HG03175 (cell line): ENCODE measurements at regions not wholly inside any gene's neighbourhood (a gene's known extent, or its start where the extent isn't known, plus 50 kb on each side); places are given as distances from the start of the nearest gene placed in this dataset.
A peak's percentile ranks its signal among the peaks of the same experiment; 100 is the strongest.
"Not testable (repeated sequence)": the region's sequence is repeated elsewhere in the genome, so short reads cannot be mapped to it uniquely, and the experiment has no call there.

Experiments
- ATAC-seq: cut with Tn5 transposase; IDR thresholded peaks from one replicate; pipeline ENCODE4 v1.9.1; 2021; ENCODE audit warnings: mild to moderate bottlenecking, moderate library complexity; ENCODE audit not compliant: unreplicated experiment

DNA sequence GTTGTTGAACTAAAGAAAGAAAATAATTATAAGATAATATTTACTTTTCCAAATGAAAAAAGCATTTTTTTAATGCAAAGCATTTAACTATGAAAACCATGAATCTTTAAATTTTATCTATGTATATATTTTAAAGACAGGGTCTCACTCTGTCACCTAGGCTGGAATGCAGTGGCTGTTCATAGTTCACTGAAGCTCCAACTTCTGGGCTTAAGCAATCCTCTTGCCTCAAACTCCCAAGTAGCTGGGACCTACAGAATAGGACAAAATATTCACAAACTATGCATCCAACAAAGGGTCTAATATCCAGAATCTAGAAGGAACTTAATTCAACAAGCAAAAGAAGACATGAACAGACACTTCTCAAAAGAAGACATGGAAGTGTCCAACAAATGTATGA lies 55.9 kb upstream of the ALB start:
- ATAC-seq, result no peak

DNA sequence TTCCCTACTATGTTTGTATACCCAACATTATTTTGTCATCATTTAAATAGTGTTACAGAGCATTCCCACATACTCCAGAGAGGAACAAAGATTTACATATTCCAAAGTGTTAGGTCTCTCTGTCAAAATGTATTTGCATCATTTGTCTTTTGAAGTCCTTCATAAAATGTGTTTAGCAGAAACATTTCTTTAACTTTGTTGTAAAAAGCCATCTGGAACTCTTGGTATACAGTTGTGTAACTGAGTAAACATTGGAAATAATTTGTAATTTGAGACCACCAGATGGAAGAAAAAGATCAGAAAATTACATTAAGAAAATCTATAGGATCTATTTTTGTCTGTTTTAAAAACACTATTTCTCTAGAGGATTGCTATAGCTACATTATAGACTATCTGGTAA lies 56.6 kb upstream of the ALB start:
- ATAC-seq, result no peak

DNA sequence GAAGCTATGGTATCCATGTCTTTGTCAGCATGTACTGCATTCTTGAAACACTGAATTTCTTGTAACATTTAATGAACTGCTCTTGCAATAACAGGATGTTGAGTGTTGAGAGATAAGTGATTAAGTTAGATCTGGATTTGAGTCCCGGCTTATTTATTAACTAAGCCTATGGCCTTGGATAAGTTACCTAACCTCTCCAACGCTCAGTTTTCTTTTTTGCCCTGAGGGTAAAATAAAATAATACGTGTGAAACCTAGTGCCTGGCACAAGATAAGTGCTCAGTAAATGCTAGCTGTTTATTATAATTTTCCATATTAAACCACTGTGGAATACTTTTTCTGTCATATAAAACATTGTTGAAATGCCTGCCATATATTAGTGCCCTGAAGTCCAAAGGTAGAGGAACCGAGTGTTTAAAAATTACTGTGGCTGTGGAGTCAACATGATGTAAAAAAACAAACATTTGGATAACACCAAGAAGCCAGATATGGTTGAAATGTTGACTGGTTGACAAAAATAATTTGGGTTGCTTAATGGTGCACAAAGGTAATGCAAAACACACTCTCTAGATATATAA lies 58.6 kb upstream of the ALB start:
- ATAC-seq, result no peak

DNA sequence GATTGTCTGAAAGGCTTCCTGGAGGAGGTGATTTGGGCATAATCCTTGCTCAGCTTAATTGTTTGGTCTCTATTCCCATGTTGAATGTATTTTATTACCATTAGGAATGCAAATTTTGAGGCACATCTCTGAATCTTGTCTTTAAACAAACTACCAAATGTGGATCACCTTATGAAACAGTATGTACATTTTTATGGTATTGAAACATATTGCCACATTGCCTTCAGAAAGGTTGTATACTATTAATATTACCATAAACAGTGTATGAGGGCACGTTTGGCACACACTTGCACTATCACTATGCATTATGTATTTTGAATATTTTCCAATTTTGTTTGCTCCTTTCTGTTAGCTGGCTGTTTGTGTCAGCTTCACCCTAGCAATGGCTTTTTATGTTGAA lies 60.0 kb upstream of the ALB start:
- ATAC-seq, result no peak

DNA sequence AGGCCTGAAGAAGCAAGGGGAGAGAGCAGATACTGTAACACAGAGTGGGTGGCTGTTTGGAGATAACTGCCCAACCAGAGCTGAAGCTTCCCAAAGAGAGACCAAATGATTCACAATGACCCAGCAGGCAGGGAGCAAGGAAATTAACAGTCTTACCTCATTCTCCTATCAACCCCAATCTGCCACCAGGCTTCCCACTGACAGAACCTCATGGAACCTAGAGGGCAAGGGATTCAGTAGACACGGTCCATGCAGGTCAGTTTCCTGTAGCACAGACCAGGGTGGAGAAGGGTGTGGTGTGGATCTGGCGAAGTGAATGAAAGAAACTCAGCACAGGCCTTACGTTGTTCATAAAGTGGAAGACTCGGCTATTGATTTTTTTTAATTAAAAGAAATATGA lies 60.7 kb upstream of the ALB start:
- no peak for ATAC-seq

DNA sequence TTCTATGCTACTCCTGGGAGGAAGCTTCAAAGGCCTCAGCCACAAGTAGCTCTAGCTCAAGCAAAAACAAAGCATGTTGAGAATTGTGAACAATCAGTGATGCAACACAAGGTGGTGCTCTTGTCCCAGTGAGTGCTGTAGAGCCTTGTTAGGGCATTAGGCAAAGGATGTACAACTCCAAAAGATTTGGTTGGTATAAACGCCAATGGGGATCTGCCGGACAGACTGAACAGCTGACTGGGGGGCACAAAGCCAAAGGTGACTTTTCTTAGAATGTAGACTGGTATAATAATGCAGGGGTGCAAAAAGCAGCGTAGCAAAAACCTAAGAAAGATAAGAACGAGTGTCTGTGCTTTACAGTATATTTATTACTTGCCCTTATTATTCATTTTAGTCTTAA lies 62.6 kb upstream of the ALB start:
- ATAC-seq, result peak; percentile 62

DNA sequence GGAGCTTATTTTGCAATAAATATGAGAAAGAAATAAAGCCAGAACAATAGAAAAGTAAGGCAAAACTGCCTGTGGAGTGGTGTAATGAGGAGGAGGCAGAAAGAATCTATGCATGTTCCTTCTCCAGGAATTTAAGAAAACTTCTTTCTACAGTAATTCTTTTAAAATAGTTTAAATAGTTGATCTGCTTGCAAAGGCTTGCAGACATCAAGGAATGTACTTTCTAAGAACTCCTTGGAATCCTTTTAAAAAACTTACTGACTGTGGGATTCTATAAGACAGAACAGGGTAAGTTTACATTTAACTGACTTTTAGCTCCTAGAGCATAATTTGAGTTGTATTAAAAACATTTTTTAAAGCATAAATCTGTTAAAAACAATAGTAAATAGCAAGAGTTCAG lies 63.2 kb upstream of the ALB start:
- no peak for ATAC-seq

DNA sequence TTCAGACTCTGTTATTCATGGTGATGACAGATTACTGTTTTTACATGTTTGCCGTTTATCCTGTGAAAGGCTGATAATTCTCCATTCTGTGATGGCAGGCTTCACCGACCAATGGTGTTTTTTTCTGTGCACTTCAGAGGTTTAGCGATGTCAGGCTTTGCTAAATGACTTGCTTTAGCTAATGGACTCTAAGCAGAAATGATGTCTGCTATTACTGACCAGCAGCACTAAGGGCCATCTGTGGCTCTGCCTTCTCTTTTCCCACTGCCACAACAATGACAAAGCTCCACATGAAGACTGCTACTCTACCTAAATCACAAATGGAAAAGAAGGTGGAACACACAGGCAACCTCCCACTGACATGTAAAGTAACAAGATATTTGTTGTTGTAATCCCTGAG lies 68.4 kb upstream of the ALB start:
- no peak for ATAC-seq

DNA sequence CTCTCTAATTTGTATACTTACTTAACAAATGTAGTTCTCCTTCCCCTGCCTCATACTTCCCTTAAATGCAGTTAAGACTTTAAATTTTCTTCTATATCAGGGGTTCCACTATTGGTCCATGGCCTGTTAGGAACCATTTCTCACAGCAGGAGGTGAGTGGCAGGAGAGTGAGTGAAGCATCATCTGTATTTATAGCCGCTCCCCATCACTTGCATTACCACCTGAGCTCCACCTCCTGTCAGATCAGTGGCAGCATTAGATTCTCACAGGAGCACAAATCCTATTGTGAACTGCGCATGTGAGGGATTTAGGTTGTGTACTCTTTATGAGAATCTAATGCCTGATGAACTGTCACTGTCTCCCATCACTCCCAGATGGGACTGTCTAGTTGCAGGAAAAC lies 72.1 kb upstream of the ALB start:
- ATAC-seq, result not testable (repeated sequence)

DNA sequence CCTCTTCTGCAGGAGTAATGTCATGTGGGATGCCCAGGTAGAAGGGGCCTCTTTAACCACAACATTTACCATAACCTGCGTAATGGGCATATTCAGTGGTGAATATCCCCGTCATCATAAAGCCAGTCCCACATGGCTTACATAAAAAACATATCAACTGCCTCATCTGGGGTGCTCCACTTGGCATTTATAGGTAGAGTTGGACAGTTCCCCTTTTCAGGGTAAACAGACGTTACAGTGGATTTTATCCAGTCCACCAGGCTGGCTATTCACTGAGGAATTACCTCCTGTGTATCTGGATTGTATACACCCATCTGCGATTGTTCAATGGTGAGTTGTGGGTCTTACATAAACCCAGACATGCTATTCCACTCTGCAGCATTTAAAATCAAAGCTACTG lies 70.7 kb upstream of the ANKRD17 start:
- ATAC-seq, result no peak

DNA sequence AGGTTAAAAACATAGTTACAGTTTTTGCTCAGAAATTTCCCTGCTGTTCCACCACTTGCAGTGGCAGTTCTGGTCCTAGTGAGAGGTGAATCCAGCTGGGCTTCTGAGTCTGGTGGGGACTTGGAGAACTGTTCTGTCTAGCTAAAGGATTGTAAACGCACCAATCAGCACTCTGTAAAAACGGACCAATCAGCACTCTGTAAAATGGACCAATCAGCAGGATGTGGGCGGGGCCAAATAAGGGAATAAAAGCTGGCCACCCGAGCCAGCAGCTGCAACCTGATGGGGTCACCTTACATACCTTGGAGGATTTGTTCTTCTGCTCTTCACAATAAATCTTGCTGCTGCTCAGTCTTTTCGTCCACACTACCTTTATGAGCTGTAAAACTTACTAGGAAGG lies 67.2 kb upstream of the ANKRD17 start:
- not testable (repeated sequence) for ATAC-seq

DNA sequence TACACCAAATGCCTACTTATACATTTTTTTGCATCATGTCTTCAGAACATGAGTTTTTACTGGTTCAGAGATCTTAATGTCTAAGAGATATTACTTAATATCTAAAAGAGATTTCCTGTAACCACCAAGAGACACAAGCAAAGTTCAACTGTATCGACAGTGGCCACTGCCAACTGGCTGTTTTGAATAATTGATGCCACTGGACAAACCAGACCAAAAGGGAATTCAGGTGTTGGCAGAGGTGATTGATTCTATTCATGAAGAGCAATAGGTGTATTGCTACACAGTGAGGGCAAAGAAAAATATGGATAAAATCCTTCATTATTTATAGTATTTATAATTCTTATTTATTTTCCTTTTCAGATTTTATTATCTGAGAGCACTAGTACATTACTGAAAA lies 58.5 kb upstream of the ANKRD17 start:
- ATAC-seq, result no peak

DNA sequence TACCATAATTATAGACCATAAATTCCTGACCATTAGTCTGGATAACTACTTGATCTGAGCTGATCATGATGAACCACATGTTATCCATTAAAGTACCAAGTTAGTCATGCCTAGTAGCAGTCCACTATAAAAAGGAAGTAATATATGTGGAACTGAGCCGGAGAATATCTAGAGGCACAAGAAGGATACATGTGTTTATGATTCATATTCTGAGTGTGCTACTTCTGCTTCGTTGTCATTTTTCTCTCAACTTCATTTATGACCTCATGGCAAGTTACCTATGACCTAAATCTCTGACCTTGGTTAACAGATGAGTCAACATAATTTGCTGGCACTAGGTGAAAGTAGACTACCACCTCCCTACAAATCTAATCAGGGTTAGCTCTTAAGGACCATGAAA lies 56.5 kb upstream of the ANKRD17 start:
- no peak for ATAC-seq

DNA sequence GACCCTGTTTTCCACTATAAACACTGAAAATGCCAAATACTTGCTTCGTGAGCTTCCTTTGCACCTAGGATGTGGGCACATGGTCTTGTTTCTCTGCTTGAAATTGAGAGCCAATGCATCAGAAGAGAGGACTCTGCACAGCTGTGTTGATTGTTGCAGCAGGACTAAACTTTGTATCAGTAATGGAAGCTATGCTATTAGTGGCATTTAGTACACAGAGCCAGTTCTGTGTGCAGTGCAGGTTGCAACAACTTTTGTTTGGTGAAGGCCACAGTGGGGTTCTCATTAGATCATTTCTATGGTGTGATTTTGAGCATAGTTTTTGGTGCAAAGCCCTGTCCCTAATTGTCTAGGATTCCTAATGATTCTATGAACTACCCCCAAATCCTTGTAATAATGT lies 54.4 kb upstream of the ANKRD17 start:
- ATAC-seq, result no peak

DNA sequence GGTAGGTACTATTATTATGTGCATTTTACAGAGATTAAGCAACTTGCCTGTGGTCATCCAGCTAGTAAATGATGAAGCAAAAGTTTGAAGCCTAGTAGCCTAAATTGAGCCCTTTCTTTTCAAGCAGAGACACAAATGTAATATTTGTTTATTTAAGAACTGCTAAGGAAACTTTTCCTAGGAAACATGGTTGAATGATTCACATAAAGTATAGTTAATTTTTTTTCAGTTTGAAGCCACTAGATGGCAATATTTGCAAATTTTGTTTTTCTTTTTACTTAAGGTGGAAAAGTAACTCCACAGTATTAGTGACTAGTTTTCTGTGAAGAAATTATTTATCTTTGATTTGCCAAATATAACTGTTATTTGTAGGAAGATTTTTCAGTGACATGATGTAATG lies 52.8 kb upstream of the ANKRD17 start:
- ATAC-seq, result no peak

DNA sequence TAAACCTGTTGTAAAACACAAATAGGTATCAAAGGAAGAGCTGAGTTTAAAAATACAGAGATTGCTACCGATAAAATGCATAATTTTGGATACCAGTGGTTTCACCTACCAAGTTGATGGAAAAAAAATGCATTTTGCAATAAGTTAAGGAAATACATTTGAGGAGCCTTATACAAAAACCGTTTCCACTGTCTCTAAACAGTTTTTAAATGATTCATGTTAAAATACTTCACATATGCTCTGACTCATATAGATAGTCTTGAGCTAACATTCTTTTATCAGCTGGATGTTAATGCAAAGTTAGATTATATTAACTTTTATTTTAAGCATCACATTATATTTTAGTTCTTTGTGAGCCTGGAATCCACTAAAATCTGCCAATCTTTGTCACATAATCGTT lies 50.6 kb upstream of the ANKRD17 start:
- ATAC-seq, result no peak
